HUES64 (cell line): ENCODE measurements at regions not wholly inside any gene's neighbourhood (a gene's known extent, or its start where the extent isn't known, plus 50 kb on each side); places are given as distances from the start of the nearest gene placed in this dataset.

Source experiments
- H3K27ac ChIP-seq: 2 replicates; pipeline ENCODE4 v1.7.0; 2013; ENCODE audit warnings: low read depth, low read length, inconsistent platforms
- H3K27me3 ChIP-seq: 2 replicates; pipeline ENCODE4 v1.6.1; 2013; ENCODE audit warnings: mild to moderate bottlenecking, low read length; ENCODE audit not compliant: insufficient read depth
- H3K36me3 ChIP-seq: 2 replicates; pipeline ENCODE4 v1.6.1; 2013; ENCODE audit warnings: mild to moderate bottlenecking, low read length; ENCODE audit not compliant: insufficient read depth
- H3K4me1 ChIP-seq: 2 replicates; pipeline ENCODE4 v1.6.1; 2013; ENCODE audit warnings: mild to moderate bottlenecking, low read length, moderate library complexity; ENCODE audit not compliant: insufficient read depth
- H3K4me3 ChIP-seq: 2 replicates; pipeline ENCODE4 v1.5.1; 2013; ENCODE audit warnings: mild to moderate bottlenecking, low read length, moderate library complexity
- H3K9ac ChIP-seq: 2 replicates; pipeline ENCODE4 v1.6.1; 2013; ENCODE audit warnings: mild to moderate bottlenecking, low read depth, low read length
- H3K9me3 ChIP-seq: 2 replicates; pipeline ENCODE4 v1.6.1; 2013; ENCODE audit warnings: low read depth, low read length; ENCODE audit not compliant: insufficient read depth
- WGBS: fragments of 150-250, 120-280 bp; methylation state at CpG from one replicate; pipeline ENCODE4 v1.1.7; 2013; ENCODE audit warnings: missing lambda C conversion rate; 5-methylcytosine and 5-hydroxymethylcytosine counted together

GRCh38 chr21:22288885-22289499 is 1290.8 kb downstream of the NCAM2 start:
- Histone ChIP-seq H3K9me3 (0 out of 2 replicates have a peak, but pooled peaks cover 7% of the 10 kb centered on the region), H3K4me1 (no peaks in the 10 kb centered on the region), H3K27ac (no peak overlapping the region), H3K9ac (no peak overlapping the region), H3K4me3 (no peak overlapping the region), H3K36me3 (no peaks in the 10 kb centered on the region), H3K27me3 (no peaks in the 10 kb centered on the region)
- WGBS, result 91% methylated on average over 2 of the region's 2 CpGs

DNA sequence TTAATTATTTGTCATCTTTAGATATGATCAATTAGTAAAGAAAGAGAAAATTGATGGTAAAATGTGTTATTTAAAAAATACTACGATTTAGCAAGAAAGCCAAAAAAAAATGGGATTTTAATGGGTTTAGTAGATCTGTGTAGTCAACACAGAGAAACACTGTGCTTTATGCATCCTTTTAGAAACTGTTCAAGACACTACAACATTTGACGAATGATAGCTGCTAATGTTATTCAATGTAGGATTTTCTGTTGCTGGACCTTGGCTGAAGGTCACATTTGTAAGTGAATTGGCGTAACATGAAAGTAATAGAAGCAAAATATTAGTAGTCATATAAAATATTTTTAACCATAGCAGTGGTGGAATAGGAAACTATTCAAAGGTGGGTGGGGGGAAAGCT is 1293.9 kb downstream of the NCAM2 start:
- Histone ChIP-seq H3K27me3 (no peaks in the 10 kb centered on the region), H3K4me1 (no peaks in the 10 kb centered on the region), H3K27ac (no peak overlapping the region), H3K9me3 (0 out of 2 replicates have a peak, but pooled peaks cover 7% of the 10 kb centered on the region), H3K36me3 (no peaks in the 10 kb centered on the region), H3K9ac (no peak overlapping the region), H3K4me3 (no peak overlapping the region)
- WGBS, result 98% methylated on average over 2 of the region's 3 CpGs

- Histone ChIP-seq H3K27me3 (no peaks in the 10 kb centered on the region), H3K27ac (no peak overlapping the region), H3K9ac (no peak overlapping the region), H3K9me3 (no peaks in the 10 kb centered on the region; the same call in 1 of the 2 replicates), H3K36me3 (no peaks in the 10 kb centered on the region), H3K4me1 (no peaks in the 10 kb centered on the region), H3K4me3 (no peak overlapping the region)
- WGBS, result 95% methylated on average over 2 of the region's 2 CpGs
Measured at GRCh38 chr21:22297575-22297974, 1299.4 kb downstream of the NCAM2 start.

GRCh38 chr21:22311741-22312462 is 1313.7 kb downstream of the NCAM2 start:
- Histone ChIP-seq H3K9ac (no peak overlapping the region), H3K36me3 (no peaks in the 10 kb centered on the region), H3K27me3 (no peaks in the 10 kb centered on the region), H3K4me3 (no peak overlapping the region), H3K4me1 (peaks cover 2% of the 10 kb centered on the region; the same call in 1 of the 2 replicates), H3K27ac (no peak overlapping the region), H3K9me3 (peaks cover 10% of the 10 kb centered on the region)
- whole genome bisulfite sequencing, result 95% methylated on average over 1 of the region's 2 CpGs

DNA sequence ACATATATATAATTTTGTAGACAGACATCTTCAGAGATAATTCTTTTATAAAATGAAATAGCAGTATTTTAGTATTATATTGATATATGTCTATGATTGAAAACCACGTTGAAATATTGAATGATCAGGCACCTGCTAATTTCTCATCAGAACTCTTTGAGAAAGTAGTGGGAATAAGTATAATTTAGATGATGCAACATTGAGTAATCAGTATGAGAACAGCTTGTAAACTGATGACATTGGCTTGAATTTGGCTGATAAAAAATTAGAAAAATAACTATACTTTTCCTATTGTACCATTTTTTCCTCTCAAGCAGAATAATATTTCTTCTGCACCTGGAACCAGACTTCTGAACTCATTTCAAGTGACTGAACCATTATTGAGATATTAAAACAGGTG is 1316.8 kb downstream of the NCAM2 start:
- H3K27ac ChIP-seq, result no peak overlapping the region
- peaks cover 10% of the 10 kb centered on the region for H3K9me3 ChIP-seq
- no peak overlapping the region for H3K4me3 ChIP-seq
- H3K36me3 ChIP-seq, result no peaks in the 10 kb centered on the region
- H3K9ac ChIP-seq, result no peak overlapping the region
- no peaks in the 10 kb centered on the region for H3K27me3 ChIP-seq
- H3K4me1 ChIP-seq, result peaks cover 3% of the 10 kb centered on the region; the same call in 1 of the 2 replicates
- 92% methylated on average over 1 of the region's 1 CpG for WGBS

- no peaks in the 10 kb centered on the region for H3K36me3 ChIP-seq
Measured at GRCh38 chr21:22319435-22319834, 1321.2 kb downstream of the NCAM2 start.

GRCh38 chr21:22342889-22343288 is 1344.7 kb downstream of the NCAM2 start:
- 89% methylated on average over 1 of the region's 1 CpG for WGBS
- H3K27ac ChIP-seq, result no peak overlapping the region
- no peaks in the 10 kb centered on the region for H3K27me3 ChIP-seq
- H3K36me3 ChIP-seq, result no peaks in the 10 kb centered on the region
- H3K9ac ChIP-seq, result no peak overlapping the region
- H3K9me3 ChIP-seq, result peaks cover 21% of the 10 kb centered on the region
- no peak overlapping the region for H3K4me3 ChIP-seq
- peaks cover 5% of the 10 kb centered on the region; the same call in 1 of the 2 replicates for H3K4me1 ChIP-seq

More at GRCh38 chr21:22319435-22319834, 1321.2 kb downstream of the NCAM2 start:
- Histone ChIP-seq H3K9ac (no peak overlapping the region), H3K4me3 (no peak overlapping the region), H3K27ac (no peak overlapping the region), H3K27me3 (no peaks in the 10 kb centered on the region), H3K9me3 (no peaks in the 10 kb centered on the region), H3K4me1 (peaks cover 3% of the 10 kb centered on the region; the same call in 1 of the 2 replicates)
- WGBS, result 98% methylated on average over 1 of the region's 1 CpG

- Histone ChIP-seq H3K4me3 (no peak overlapping the region), H3K9ac (no peak overlapping the region), H3K27ac (no peak overlapping the region), H3K27me3 (no peaks in the 10 kb centered on the region), H3K36me3 (no peaks in the 10 kb centered on the region), H3K4me1 (peaks cover 5% of the 10 kb centered on the region; the same call in 1 of the 2 replicates), H3K9me3 (peaks cover 17% of the 10 kb centered on the region)
- 100% methylated on average over 2 of the region's 2 CpGs for WGBS
Measured at GRCh38 chr21:22343303-22343702, 1345.1 kb downstream of the NCAM2 start.

GRCh38 chr21:22343721-22344120 is 1345.5 kb downstream of the NCAM2 start:
- peaks cover 14% of the 10 kb centered on the region for H3K9me3 ChIP-seq
- no peak overlapping the region for H3K4me3 ChIP-seq

GRCh38 chr21:22345624-22346023 is 1347.4 kb downstream of the NCAM2 start:
- Histone ChIP-seq H3K36me3 (no peaks in the 10 kb centered on the region), H3K9ac (no peak overlapping the region), H3K27ac (no peak overlapping the region), H3K4me3 (no peak overlapping the region), H3K4me1 (peaks cover 5% of the 10 kb centered on the region; the same call in 1 of the 2 replicates), H3K9me3 (0 out of 2 replicates have a peak, but pooled peaks cover under 1% of the 10 kb centered on the region), H3K27me3 (no peaks in the 10 kb centered on the region)

More at GRCh38 chr21:22343721-22344120, 1345.5 kb downstream of the NCAM2 start:
- Histone ChIP-seq H3K4me1 (peaks cover 5% of the 10 kb centered on the region; the same call in 1 of the 2 replicates), H3K36me3 (no peaks in the 10 kb centered on the region), H3K27ac (no peak overlapping the region), H3K27me3 (no peaks in the 10 kb centered on the region), H3K9ac (no peak overlapping the region)

- Histone ChIP-seq H3K36me3 (no peaks in the 10 kb centered on the region), H3K9ac (no peak overlapping the region), H3K27ac (no peak overlapping the region), H3K9me3 (no peaks in the 10 kb centered on the region), H3K4me1 (peaks cover 5% of the 10 kb centered on the region; the same call in 1 of the 2 replicates), H3K27me3 (no peaks in the 10 kb centered on the region), H3K4me3 (no peak overlapping the region)
- 83% methylated on average over 1 of the region's 1 CpG for WGBS
Measured at GRCh38 chr21:22346576-22346975, 1348.4 kb downstream of the NCAM2 start.
